ENCODE measurements at regions not wholly inside any gene's neighbourhood (a gene's known extent, or its start where the extent isn't known, plus 50 kb on each side); places are given as distances from the start of the nearest gene placed in this dataset.
A peak's percentile ranks its signal among the peaks of the same experiment; 100 is the strongest.

DNA sequence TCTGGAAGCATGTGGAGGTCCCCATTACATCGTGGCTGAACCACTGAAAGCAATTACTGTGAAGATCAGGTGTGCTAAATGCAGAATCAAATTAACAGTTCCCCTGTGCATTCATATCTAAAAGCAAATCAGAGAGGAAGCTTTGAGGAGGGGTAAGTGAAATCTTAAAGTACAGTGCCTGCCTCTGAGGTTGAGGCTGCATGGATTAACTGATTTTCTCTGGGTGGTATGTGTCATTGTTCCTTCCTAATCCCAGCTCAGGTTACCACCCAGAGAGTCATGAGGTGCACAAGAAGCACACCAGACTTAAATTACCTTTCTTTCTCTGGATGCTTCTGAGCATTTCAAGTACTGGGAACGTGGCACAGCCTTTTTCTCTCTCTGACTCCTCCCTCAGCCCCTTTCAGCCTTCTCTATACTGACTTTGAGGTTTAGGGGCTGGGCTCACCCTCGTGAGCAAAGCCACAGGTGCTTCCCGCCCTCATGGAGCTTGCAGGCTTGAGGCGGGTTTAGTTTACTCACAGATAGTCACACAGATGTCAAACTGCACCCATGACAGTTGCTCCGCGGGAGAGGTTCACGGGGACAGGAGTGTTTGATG is 237.6 kb upstream of the CRY1 start:
- Mint-ChIP-seq H3K27me3 (no peaks in the 10 kb centered on the region), H3K4me1 (peaks cover 82% of the 10 kb centered on the region), H3K4me3 (no peak overlapping the region), H3K9me3 (peaks cover 12% of the 10 kb centered on the region), H3K36me3 (peaks cover 55% of the 10 kb centered on the region), H3K27ac (peak overlapping the region; percentile 49)
- DNase-seq: peak; percentile 46

DNA sequence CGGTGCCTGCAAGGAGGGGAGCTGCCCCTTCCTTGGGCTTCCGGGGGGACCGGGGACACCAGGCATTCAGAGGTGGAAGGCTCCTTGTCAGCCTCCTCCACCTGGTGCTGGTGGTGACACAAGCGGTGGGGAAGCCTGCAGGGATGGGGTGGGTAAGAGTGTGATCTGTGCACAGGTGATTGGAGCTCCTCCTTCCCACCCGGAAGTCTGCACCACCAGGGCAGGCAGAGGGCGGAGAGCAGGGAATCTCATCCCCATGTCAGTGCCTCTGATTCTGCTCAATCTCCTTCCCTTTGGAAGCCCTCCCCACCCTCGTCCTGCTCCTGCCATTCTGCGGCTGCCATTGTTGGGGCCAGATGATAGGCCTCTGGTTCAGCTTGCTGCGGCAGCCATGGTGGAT is 238.1 kb upstream of the CRY1 start:
- H3K27ac Mint-ChIP-seq: peak overlapping the region; percentile 43
- H3K9me3 Mint-ChIP-seq: peaks cover 12% of the 10 kb centered on the region
- no peak for DNase-seq
- peaks cover 82% of the 10 kb centered on the region for H3K4me1 Mint-ChIP-seq
- peaks cover 58% of the 10 kb centered on the region for H3K36me3 Mint-ChIP-seq
- H3K4me3 Mint-ChIP-seq: no peak overlapping the region
- H3K27me3 Mint-ChIP-seq: no peaks in the 10 kb centered on the region

DNA sequence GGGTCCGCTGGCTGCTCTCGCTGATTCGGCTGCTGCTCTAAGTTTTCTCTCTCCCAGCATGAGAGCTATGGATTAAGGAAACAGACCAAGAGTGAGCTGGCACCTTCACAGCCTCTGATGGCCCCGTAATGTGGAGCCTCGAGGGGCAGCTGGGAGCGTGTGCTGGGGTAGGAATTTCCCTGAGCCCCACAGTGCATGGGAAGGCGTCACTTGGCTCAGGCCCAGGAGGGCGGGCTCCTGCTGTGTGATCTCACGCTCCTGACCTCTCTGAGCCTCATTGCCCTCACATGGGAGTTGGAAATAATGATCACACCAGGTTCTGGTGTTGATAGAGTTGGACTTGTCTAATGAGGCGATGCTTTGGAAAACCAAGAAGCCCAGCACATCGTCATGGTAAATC is 238.6 kb upstream of the CRY1 start:
- Mint-ChIP-seq H3K4me3 (no peak overlapping the region), H3K27ac (peak overlapping the region; percentile 54)

DNA sequence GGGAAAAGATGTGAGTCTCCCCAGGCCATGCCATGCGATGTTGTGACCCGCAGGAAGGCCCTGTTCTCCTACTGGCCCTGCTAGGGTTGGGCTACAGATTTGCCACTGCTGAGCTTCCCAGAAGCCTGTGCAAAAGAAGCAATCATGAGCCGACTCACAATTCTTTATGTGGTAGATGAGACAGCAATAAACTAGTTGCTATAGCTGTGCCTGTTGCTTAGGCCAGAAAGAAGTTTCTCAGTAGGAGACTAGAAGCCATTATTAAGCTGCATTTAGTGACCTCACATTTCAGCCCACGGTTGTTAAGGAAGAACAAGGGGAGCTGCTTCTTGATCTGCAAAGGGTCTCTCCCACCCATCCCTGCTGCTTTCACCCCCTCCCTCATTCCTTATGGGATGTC is 239.4 kb upstream of the CRY1 start:
- H3K27me3 Mint-ChIP-seq: no peaks in the 10 kb centered on the region
- no peak overlapping the region for H3K4me3 Mint-ChIP-seq
- H3K9me3 Mint-ChIP-seq: peaks cover 12% of the 10 kb centered on the region

More for the DNA sequence above, 238.6 kb upstream of the CRY1 start:
- no peak for DNase-seq
- H3K36me3 Mint-ChIP-seq: peaks cover 59% of the 10 kb centered on the region
- H3K9me3 Mint-ChIP-seq: peaks cover 12% of the 10 kb centered on the region
- no peaks in the 10 kb centered on the region for H3K27me3 Mint-ChIP-seq
- H3K4me1 Mint-ChIP-seq: peaks cover 80% of the 10 kb centered on the region

DNA sequence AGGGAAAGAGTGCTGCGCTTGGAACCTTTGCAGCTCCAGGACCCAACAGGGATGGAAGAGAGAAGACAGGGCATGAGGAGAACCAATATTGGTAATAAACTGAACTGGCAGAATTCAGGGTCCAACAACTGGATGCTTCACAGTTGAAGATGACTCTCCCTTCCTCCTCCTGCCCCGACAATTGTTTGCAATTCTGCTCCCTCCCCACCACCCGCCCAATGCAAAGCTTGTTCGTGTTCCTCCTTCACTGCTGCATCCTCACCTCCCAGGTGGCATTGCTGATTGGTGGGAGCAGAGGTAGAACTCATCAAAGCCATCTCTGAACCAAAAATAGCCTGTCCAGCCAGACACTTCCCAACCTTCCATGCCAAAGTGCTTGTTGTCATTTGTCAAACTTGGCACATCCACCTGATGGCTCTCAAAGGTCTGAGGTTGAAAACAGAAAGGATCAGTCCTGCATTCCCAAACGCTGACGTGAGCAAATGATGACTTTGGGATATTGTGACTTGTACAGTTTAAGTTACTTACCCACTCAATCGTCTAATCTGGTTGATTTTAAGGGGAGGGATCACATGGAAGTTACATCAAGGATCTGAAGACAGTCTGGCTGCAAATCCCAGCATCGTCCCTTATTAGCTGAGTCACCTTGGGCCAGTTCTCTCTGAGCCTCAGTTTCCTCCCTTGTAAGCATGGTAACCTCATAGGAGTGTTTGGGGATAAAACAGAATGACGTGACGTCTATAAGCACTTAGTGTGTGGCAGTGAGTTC is 242.6 kb upstream of the CRY1 start:
- DNase-seq: no peak
- Mint-ChIP-seq H3K36me3 (peaks cover 56% of the 10 kb centered on the region), H3K27me3 (no peaks in the 10 kb centered on the region), H3K4me1 (peaks cover 70% of the 10 kb centered on the region), H3K4me3 (no peak overlapping the region), H3K27ac (no peak overlapping the region), H3K9me3 (peaks cover 7% of the 10 kb centered on the region)

More for the DNA sequence above, 239.4 kb upstream of the CRY1 start:
- Mint-ChIP-seq H3K27ac (peak overlapping the region; percentile 65), H3K4me1 (peaks cover 79% of the 10 kb centered on the region), H3K36me3 (peaks cover 65% of the 10 kb centered on the region)
- DNase-seq: no peak

DNA sequence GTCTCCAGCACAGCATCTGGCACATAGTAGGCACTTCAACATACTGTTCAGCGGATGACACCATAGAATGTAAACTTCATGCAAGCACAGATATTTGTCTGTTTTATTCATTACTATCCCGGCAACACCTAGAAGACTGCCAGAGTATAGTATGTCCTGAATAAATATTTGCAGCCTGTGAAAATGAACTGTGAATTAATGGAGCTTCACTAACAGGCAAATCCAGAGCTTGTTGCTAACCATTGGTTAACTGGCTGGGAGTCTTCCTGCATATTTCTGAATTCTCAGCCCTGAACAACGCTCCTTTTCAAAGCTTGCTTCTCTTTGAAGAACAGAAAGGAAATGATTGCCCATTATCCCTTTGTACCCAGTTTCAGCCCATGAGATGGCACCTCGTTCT is 243.3 kb upstream of the CRY1 start:
- Mint-ChIP-seq H3K36me3 (peaks cover 58% of the 10 kb centered on the region), H3K4me3 (no peak overlapping the region), H3K9me3 (peaks cover 7% of the 10 kb centered on the region), H3K27me3 (no peaks in the 10 kb centered on the region), H3K4me1 (peaks cover 68% of the 10 kb centered on the region), H3K27ac (no peak overlapping the region)
- DNase-seq: no peak

DNA sequence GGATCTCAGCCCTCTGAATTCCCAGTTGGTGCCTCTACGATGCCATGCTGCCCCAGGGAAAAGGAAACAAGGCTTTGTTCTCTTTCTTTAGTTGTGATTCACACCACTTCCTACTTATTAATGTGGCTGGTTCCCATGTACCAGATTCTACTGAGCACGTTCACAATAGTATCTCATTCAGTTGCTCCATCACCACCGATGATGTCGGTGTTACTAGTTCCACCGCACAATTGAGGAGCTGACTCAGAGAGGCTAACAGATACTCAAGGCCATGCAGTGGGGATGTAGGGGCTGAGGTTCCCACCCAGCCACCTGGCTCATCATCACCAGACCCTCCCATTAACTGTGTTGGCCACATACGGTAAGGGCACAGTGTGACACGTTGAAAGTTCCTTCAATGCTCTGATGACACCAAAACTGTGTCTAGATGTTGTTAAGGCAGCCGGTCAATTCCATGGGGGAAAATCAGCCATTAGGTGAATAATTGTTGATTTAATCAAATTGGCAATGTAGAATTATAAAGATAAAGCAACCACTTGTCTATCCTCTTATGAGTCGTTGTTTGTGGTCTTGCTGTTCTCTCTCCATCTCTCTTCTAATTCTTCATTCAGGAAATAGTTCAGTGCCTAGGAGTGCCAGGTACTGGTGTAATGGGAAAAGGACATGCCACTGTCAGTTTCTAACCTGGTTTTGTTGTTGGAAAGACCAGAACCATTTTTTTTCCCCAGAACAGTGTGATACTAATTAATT is 244.2 kb upstream of the CRY1 start:
- Mint-ChIP-seq H3K36me3 (peaks cover 57% of the 10 kb centered on the region), H3K27me3 (no peaks in the 10 kb centered on the region), H3K9me3 (peaks cover 12% of the 10 kb centered on the region), H3K4me3 (peak overlapping the region; percentile 45), H3K27ac (peak overlapping the region; percentile 84), H3K4me1 (peaks cover 63% of the 10 kb centered on the region)
- no peak for DNase-seq

DNA sequence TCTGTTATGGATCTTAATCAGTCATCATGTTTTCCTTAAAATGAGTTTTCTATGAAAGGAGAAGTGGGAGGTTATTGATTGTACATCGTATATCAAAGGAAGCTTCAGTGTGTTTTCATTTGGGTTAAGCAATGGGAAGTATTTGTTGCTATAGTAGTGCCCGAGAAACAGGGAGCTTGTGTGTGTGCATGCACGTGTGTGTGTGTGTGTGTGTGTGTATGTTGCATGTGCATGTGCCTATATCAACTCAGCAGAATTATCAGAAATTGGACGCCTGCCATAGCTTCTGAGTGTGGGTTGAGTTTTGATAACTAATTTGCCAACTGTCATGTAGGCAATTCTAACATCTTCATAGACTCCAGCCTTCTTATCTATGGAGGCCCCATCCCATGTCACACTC is 246.1 kb upstream of the CRY1 start:
- Mint-ChIP-seq H3K4me3 (no peak overlapping the region), H3K9me3 (peaks cover 20% of the 10 kb centered on the region), H3K4me1 (peaks cover 50% of the 10 kb centered on the region), H3K27ac (no peak overlapping the region), H3K27me3 (no peaks in the 10 kb centered on the region), H3K36me3 (peaks cover 58% of the 10 kb centered on the region)
- DNase-seq: no peak

DNA sequence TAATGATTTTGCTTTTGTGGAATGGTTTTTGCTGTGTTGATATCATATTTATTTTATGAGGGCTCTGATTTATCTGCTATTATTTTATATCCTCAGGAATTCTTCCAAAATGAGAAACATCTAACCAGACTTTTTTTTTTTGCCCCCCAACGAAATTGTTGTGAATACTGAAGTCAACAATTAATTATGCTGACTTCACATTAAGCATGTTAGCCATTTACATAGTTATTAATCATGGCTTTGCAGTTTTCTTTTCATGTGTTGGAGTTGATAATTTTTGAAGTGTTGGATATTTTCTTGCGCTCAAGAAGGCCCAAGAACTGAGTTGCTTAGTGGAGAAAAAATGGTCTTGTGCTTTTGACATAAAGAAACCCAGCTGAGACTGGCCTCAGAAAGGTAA is 246.6 kb upstream of the CRY1 start:
- Mint-ChIP-seq H3K4me1 (peaks cover 51% of the 10 kb centered on the region), H3K9me3 (peaks cover 20% of the 10 kb centered on the region), H3K36me3 (peaks cover 54% of the 10 kb centered on the region), H3K27ac (no peak overlapping the region), H3K27me3 (no peaks in the 10 kb centered on the region), H3K4me3 (no peak overlapping the region)
- no peak for DNase-seq

DNA sequence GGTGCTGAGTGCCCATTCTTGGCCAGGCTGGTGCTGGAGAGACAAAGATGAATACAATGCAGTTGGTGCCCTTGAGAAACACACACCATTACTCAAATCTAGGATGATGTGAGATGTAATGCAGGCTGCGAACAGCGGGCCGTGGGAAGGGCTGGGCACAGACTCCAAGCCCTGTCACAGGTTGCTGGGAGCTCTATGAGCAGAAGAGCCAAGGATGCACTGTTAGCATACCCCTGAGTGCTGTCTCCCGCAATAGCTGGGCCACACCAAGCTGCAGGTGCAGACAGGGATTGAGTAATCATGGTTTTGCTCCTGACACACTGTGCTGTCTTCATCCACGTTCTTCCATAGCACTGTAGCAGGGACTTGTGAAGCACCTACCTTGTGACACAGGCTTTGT is 247.5 kb upstream of the CRY1 start:
- no peak overlapping the region for H3K4me3 Mint-ChIP-seq
- peaks cover 55% of the 10 kb centered on the region for H3K4me1 Mint-ChIP-seq
- H3K9me3 Mint-ChIP-seq: peaks cover 19% of the 10 kb centered on the region

DNA sequence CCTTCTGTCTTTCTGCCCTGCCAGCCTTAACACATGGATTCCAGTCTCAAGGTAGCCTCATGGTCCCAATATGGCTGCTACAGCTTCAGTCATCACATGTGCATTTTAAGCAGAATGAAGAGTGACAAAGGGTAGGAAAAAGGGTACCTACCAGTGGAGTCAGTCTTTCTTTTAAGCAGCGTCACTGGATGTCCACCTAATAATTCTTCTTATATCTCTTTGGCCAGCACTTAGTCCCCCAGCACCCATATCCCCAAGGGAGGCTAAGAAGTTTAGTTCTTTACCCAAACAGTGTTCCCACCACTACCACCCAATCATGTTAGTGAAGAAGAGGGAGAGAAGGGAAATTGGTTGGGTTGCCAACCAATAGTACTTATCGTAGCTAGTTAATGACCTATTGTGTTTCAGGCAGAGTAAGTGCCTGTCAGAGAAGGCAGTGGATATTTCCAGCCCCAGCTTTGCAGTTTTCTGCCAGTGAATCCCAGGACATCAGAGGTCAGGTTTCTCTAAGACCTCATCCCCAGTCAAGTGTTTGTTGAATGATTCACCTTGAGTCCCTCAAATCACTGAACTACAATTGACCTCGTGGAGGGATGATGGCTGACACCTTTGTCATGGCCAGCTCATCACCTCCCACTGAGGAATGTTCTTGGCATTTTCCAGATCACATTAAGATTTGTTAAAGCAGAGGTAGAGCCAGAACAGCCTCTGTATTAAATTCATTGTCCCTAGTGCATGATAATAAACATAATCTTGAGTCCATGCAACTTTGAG is 250.9 kb upstream of the CRY1 start:
- no peak for DNase-seq
- Mint-ChIP-seq H3K36me3 (peaks cover 65% of the 10 kb centered on the region), H3K4me1 (peaks cover 42% of the 10 kb centered on the region), H3K27me3 (no peaks in the 10 kb centered on the region), H3K4me3 (no peak overlapping the region), H3K27ac (no peak overlapping the region), H3K9me3 (peaks cover 28% of the 10 kb centered on the region)

More for the DNA sequence above, 247.5 kb upstream of the CRY1 start:
- DNase-seq: no peak
- H3K36me3 Mint-ChIP-seq: peaks cover 57% of the 10 kb centered on the region
- no peaks in the 10 kb centered on the region for H3K27me3 Mint-ChIP-seq
- no peak overlapping the region for H3K27ac Mint-ChIP-seq

DNA sequence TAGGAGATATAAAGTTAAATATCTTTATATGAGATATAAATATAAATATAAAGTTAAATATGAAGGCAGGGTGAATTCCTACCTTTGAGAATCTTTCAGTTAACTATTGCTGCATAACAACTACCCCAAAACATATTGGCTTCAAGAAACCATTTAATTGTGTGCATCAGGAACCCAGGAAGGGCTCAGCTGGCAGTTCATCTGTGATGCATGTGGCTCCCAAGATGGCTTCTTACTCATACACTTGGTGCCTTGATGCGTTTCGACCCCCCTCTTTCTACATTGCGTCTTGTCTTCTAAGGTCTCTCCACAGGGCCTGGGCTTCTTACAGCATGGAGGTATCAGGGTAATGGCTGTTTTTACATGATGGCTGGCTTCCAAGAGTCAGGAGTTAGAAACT is 253.9 kb upstream of the CRY1 start:
- Mint-ChIP-seq H3K4me1 (peaks cover 43% of the 10 kb centered on the region), H3K36me3 (peaks cover 44% of the 10 kb centered on the region)
- no peak for DNase-seq

DNA sequence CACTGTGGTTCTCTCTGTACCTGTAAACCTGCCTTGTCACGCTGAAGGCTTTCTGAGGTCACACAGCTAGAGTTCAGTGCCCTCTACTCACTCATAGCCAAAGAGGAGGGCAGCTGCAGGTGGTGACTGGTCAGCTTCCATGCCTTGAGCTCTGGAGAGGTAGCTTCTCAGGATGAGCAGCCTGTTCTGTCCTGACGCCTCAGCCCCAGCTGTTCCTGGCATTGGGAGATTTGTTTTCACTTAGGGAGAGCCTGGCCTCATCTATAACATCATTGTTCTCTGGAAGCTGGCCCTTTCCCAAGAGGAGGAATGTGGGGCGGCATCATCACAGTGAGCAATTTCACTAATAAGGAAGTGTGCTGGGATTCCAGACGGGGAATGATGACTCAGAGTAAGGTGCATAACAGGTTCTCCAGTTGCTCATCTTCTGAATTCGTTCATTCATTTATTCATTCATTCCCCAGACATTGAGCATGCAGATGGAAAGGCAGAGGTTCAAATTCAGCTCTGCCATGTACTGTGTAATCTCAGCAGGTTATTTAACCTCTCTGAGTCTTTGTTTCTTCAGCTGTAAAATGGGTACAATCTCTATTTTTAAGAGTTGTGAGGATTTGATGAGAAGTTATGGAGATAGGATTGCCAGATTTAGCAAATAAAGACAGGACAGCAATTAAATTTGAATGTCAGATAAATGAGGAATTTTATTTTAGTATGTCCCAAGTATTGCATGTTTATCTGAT is 255.8 kb upstream of the CRY1 start:
- H3K27ac Mint-ChIP-seq: no peak overlapping the region

More for the DNA sequence above, 253.9 kb upstream of the CRY1 start:
- H3K27me3 Mint-ChIP-seq: no peaks in the 10 kb centered on the region
- H3K27ac Mint-ChIP-seq: no peak overlapping the region
- no peak overlapping the region for H3K4me3 Mint-ChIP-seq
- peaks cover 23% of the 10 kb centered on the region for H3K9me3 Mint-ChIP-seq

DNA sequence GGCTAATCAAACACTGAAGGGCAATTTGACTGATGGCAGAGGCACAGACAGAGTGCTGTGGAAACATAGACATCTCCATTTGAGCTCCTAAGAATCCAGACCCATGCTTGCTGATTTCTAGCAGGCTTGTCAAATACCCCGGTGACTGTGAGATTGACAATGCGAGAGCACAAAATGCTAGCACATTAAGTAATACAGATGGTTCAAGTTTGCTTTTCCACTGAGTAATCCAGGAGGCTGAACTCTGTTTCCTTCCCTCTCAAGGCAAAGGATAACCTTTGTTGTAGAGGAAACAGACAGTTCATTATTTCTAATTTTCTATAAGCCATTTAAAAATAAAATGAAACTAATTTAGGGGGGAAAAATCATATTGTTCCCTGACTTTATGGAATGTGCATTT is 256.5 kb upstream of the CRY1 start:
- Mint-ChIP-seq H3K27me3 (no peaks in the 10 kb centered on the region), H3K9me3 (peaks cover 17% of the 10 kb centered on the region), H3K36me3 (peaks cover 50% of the 10 kb centered on the region), H3K4me3 (no peak overlapping the region), H3K4me1 (peaks cover 64% of the 10 kb centered on the region), H3K27ac (no peak overlapping the region)
- DNase-seq: no peak

More for the DNA sequence above, 255.8 kb upstream of the CRY1 start:
- Mint-ChIP-seq H3K4me3 (no peak overlapping the region), H3K36me3 (peaks cover 45% of the 10 kb centered on the region), H3K9me3 (peaks cover 15% of the 10 kb centered on the region), H3K27me3 (no peaks in the 10 kb centered on the region), H3K4me1 (peaks cover 60% of the 10 kb centered on the region)
- DNase-seq: no peak
